Ureter (tissue), 1 donor: ENCODE measurements at regions not wholly inside any gene's neighbourhood (a gene's known extent, or its start where the extent isn't known, plus 50 kb on each side); places are given as distances from the start of the nearest gene placed in this dataset.

Experiments
- DNase-seq: peaks from one replicate; pipeline ENCODE4 v3.0.0-alpha.2; 2020; ENCODE audit warnings: low spot score
- donor health status: DM: yes; HTN: yes; CAD: no.

- DNase-seq = no peak
Measured at GRCh38 chr18:31247574-31248199, 70.3 kb upstream of the DSG1 start.

- no peak for DNase-seq
Measured at GRCh38 chr18:31248783-31249521, 69.0 kb upstream of the DSG1 start.

GRCh38 chr18:31250902-31251301 lies 67.1 kb upstream of the DSG1 start:
- no peak for DNase-seq

GRCh38 chr18:31252522-31252921 lies 65.4 kb upstream of the DSG1 start:
- no peak for DNase-seq

GRCh38 chr18:31255953-31256352 lies 62.0 kb upstream of the DSG1 start:
- no peak for DNase-seq

GRCh38 chr18:31258789-31259188 lies 59.2 kb upstream of the DSG1 start:
- DNase-seq = no peak

GRCh38 chr18:31261792-31262582 lies 56.0 kb upstream of the DSG1 start:
- no peak for DNase-seq

- DNase-seq = no peak
Measured at GRCh38 chr18:31267823-31268481, 50.0 kb upstream of the DSG1 start.
